ENCODE measurements at regions not wholly inside any gene's neighbourhood (a gene's known extent, or its start where the extent isn't known, plus 50 kb on each side); places are given as distances from the start of the nearest gene placed in this dataset.

- intact Hi-C loops (cut with DNase I), result no loop called here
- TF ChIP-seq CTCF (IDR thresholded peaks at IDR 0.05) (no peak), POLR2A (IDR thresholded peaks at IDR 0.05; ENCODE audit: low read depth) (no peak), EP300 (IDR thresholded peaks at IDR 0.05) (no peak), POLR2AphosphoS5 (IDR thresholded peaks at IDR 0.05) (no peak)
- Histone ChIP-seq H3K27ac (replicated peaks in 1 of 4) (no peak overlapping the region), H3K9me3 (no peaks in the 10 kb centered on the region), H3K27me3 (no peaks in the 10 kb centered on the region), H3K36me3 (no peaks in the 10 kb centered on the region), H3K4me1 (peaks cover 0 to 6% (median 3%) of the 10 kb centered on the region in 4 donors), H3K4me3 (no peak overlapping the region)
- DNase-seq (ENCODE audit: extremely low spot score), result no peak
Measured at GRCh38 chr2:118190474-118190873, 102.2 kb downstream of the INSIG2 start.

- Histone ChIP-seq H3K4me3 (peak overlapping the region; percentile 60 to 70 (median 66)), H3K27ac (replicated peaks in 1 of 4) (peak overlapping the region; percentile 83 to 88 (median 84)), H3K27me3 (peaks cover 0 to 5% (median 0%) of the 10 kb centered on the region in 4 donors), H3K36me3 (no peaks in the 10 kb centered on the region), H3K9me3 (no peaks in the 10 kb centered on the region), H3K4me1 (peaks cover 0 to 11% (median 9%) of the 10 kb centered on the region in 4 donors)
- intact Hi-C loops (cut with DNase I), result loop anchor here (5.0 to 10.0 kb wide), 2 partner anchors 95 to 172 kb away; partner anchors contain the start of gene CCDC93
- WGBS, result 85% methylated on average over 5 of the region's 5 CpGs
- DNase-seq (ENCODE audit: extremely low spot score), result no peak
- TF ChIP-seq POLR2A (IDR thresholded peaks at IDR 0.05; ENCODE audit: low read depth) (no peak), CTCF (IDR thresholded peaks at IDR 0.05) (no peak), EP300 (IDR thresholded peaks at IDR 0.05) (no peak), POLR2AphosphoS5 (IDR thresholded peaks at IDR 0.05) (no peak)
Measured at GRCh38 chr2:118186858-118187254, 98.6 kb downstream of the INSIG2 start.

GRCh38 chr2:118186110-118186857 is 98.0 kb downstream of the INSIG2 start:
- peak overlapping the region; percentile 83 to 88 (median 84) for H3K27ac ChIP-seq (replicated peaks in 1 of 4)
- peaks cover 0 to 11% (median 9%) of the 10 kb centered on the region in 4 donors for H3K4me1 ChIP-seq
- intact Hi-C loops (cut with DNase I), result loop anchor here (5.0 to 10.0 kb wide), 2 partner anchors 94 to 171 kb away; partner anchors contain the start of gene CCDC93
- no peaks in the 10 kb centered on the region for H3K36me3 ChIP-seq
- H3K4me3 ChIP-seq, result peak overlapping the region; percentile 60 to 70 (median 66)
- DNase-seq (ENCODE audit: extremely low spot score), result peak; percentile 93
- peaks cover 0 to 5% (median 0%) of the 10 kb centered on the region in 4 donors for H3K27me3 ChIP-seq
- WGBS, result 15% methylated on average over 31 of the region's 52 CpGs
- TF ChIP-seq CTCF (IDR thresholded peaks at IDR 0.05) (peak in 1 of 3 experiments; percentile 22), POLR2AphosphoS5 (IDR thresholded peaks at IDR 0.05) (peak; percentile 86 to 89), POLR2A (IDR thresholded peaks at IDR 0.05; ENCODE audit: low read depth) (no peak), EP300 (IDR thresholded peaks at IDR 0.05) (no peak)
- no peaks in the 10 kb centered on the region for H3K9me3 ChIP-seq

- intact Hi-C loops (cut with DNase I), result loop anchor here (5.0 to 10.0 kb wide), 2 partner anchors 93 to 171 kb away; partner anchors contain the start of gene CCDC93
- H3K9me3 ChIP-seq, result no peaks in the 10 kb centered on the region
- peaks cover 0 to 5% (median 0%) of the 10 kb centered on the region in 4 donors for H3K27me3 ChIP-seq
- peak overlapping the region; percentile 60 to 70 (median 66) for H3K4me3 ChIP-seq
- TF ChIP-seq EP300 (IDR thresholded peaks at IDR 0.05) (no peak), POLR2A (IDR thresholded peaks at IDR 0.05; ENCODE audit: low read depth) (no peak), CTCF (IDR thresholded peaks at IDR 0.05) (no peak), POLR2AphosphoS5 (IDR thresholded peaks at IDR 0.05) (no peak)
- no peaks in the 10 kb centered on the region for H3K36me3 ChIP-seq
- WGBS, result 12% methylated on average over 29 of the region's 33 CpGs
- peak overlapping the region; percentile 83 to 88 (median 84) for H3K27ac ChIP-seq (replicated peaks in 1 of 4)
- no peak for DNase-seq (ENCODE audit: extremely low spot score)
- peaks cover 0 to 11% (median 9%) of the 10 kb centered on the region in 4 donors for H3K4me1 ChIP-seq
Measured at GRCh38 chr2:118185210-118186109, 97.2 kb downstream of the INSIG2 start.

Measured in esophagus muscularis mucosa (tissue), 4 donors.